Upper lobe of right lung (tissue), 1 donor: ENCODE measurements at regions not wholly inside any gene's neighbourhood (a gene's known extent, or its start where the extent isn't known, plus 50 kb on each side); places are given as distances from the start of the nearest gene placed in this dataset.

Source experiments
- ATAC-seq: fragments of 200-7000 bp; cut with Tn5 transposase; one replicate; pipeline ENCODE4 v1.9.1; 2020; ENCODE audit warnings: mild to moderate bottlenecking, moderate library complexity
- DNase-seq: peaks from one replicate; pipeline ENCODE4 v3.0.0-alpha.2; 2020
- H3K27ac ChIP-seq: fragments of 200-600 bp; one replicate; pipeline ENCODE4 v1.8.0; 2022
- H3K27me3 ChIP-seq: fragments of 200-600 bp; one replicate; pipeline ENCODE4 v1.8.0; 2022; ENCODE audit warnings: mild to moderate bottlenecking
- H3K36me3 ChIP-seq: fragments of 200-600 bp; one replicate; pipeline ENCODE4 v1.8.0; 2022
- H3K4me1 ChIP-seq: fragments of 200-600 bp; one replicate; pipeline ENCODE4 v1.8.0; 2022
- H3K4me3 ChIP-seq: fragments of 200-600 bp; one replicate; pipeline ENCODE4 v1.8.0; 2022; ENCODE audit warnings: mild to moderate bottlenecking
- H3K9me3 ChIP-seq: fragments of 200-600 bp; one replicate; pipeline ENCODE4 v1.8.0; 2022
- intact Hi-C: fragments of 100-400 bp; cut with DNase I; formaldehyde crosslinking; loops from one replicate; pipeline ENCODE4 v1.11.0; 2022
- TF ChIP-seq, protein P1 (sequence below): fragments of 200-600 bp; IDR thresholded peaks from one replicate; pipeline ENCODE4 v1.8.0; 2022; ENCODE audit warnings: antibody characterized with exemption
- donor health status: DM: no; HTN: yes; CAD: no; lungs with severe emphysema.

DNA sequence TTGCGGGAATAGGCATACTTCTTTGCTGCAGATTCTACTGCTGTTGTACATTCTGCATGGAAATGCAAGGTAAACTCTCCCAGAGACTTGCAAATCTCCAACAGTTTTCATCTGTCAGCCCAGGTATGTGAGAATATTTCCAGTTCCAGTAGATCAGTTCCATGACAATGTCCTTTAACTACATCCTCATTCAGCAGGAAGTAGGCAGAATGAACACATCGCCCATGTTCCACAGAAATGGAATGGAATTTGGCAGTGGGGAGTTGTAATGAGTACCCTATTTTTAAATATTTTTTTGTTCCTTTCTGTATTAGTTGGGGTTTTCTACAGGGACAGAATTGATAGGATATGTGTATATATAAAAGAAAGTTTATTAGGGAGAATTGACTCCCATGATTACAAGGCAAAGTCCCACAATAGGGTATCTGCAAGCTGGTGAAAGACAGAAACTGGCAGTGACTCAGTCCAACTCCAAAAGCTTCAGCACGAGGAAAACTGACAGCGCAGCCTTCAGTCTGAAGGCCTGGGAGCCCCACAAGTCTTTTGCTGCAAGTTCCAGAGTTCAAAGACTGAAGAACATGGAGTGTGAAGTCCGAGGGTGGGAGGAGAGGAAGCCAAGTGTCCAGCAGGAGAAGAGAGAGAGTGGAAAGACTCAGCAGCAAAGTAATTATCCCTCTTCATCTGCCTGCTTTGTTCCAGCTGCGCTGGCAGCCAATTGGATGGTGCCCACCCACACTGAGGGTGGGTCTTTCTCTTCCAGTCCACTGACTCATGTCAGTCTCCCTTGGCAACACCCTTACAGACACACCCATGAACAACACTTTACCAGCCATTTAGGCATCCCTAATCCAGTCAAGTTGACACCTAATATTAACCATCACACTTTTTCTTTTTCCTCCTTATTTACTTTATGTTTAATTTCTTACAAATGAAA lies 110.4 kb upstream of the SCAF11 start:
- intact Hi-C loops, result no loop called here
- no peak for DNase-seq
- TF ChIP-seq, protein P1, sequence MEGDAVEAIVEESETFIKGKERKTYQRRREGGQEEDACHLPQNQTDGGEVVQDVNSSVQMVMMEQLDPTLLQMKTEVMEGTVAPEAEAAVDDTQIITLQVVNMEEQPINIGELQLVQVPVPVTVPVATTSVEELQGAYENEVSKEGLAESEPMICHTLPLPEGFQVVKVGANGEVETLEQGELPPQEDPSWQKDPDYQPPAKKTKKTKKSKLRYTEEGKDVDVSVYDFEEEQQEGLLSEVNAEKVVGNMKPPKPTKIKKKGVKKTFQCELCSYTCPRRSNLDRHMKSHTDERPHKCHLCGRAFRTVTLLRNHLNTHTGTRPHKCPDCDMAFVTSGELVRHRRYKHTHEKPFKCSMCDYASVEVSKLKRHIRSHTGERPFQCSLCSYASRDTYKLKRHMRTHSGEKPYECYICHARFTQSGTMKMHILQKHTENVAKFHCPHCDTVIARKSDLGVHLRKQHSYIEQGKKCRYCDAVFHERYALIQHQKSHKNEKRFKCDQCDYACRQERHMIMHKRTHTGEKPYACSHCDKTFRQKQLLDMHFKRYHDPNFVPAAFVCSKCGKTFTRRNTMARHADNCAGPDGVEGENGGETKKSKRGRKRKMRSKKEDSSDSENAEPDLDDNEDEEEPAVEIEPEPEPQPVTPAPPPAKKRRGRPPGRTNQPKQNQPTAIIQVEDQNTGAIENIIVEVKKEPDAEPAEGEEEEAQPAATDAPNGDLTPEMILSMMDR, result no peak

GRCh38 chr12:46089414-46090162 lies 99.2 kb upstream of the SCAF11 start:
- no peak overlapping the region for H3K27ac ChIP-seq
- H3K4me1 ChIP-seq, result no peaks in the 10 kb centered on the region
- no peaks in the 10 kb centered on the region for H3K36me3 ChIP-seq
- no peaks in the 10 kb centered on the region for H3K9me3 ChIP-seq
- DNase-seq (no peak), ATAC-seq (no peak)
- H3K4me3 ChIP-seq, result no peak overlapping the region
- H3K27me3 ChIP-seq, result peaks cover 4% of the 10 kb centered on the region
- TF ChIP-seq, protein P1, result no peak
- intact Hi-C loops, result no loop called here

More for the DNA sequence above, 110.4 kb upstream of the SCAF11 start:
- H3K27me3 ChIP-seq, result no peaks in the 10 kb centered on the region
- no peak overlapping the region for H3K4me3 ChIP-seq
- no peaks in the 10 kb centered on the region for H3K36me3 ChIP-seq
- no peak overlapping the region for H3K27ac ChIP-seq
- no peaks in the 10 kb centered on the region for H3K9me3 ChIP-seq
- no peaks in the 10 kb centered on the region for H3K4me1 ChIP-seq
- ATAC-seq, result no peak

GRCh38 chr12:46087916-46088439 lies 97.6 kb upstream of the SCAF11 start:
- TF ChIP-seq, protein P1, result no peak
- Histone ChIP-seq H3K4me3 (no peak overlapping the region), H3K36me3 (no peaks in the 10 kb centered on the region), H3K4me1 (no peaks in the 10 kb centered on the region), H3K27ac (no peak overlapping the region), H3K27me3 (peaks cover 4% of the 10 kb centered on the region), H3K9me3 (no peaks in the 10 kb centered on the region)
- ATAC-seq (no peak), DNase-seq (no peak)
- intact Hi-C loops, result no loop called here

- ATAC-seq (no peak), DNase-seq (no peak)
- no peak overlapping the region for H3K4me3 ChIP-seq
- H3K36me3 ChIP-seq, result no peaks in the 10 kb centered on the region
- H3K9me3 ChIP-seq, result no peaks in the 10 kb centered on the region
- intact Hi-C loops, result no loop called here
- no peaks in the 10 kb centered on the region for H3K4me1 ChIP-seq
- no peak overlapping the region for H3K27ac ChIP-seq
- no peaks in the 10 kb centered on the region for H3K27me3 ChIP-seq
- TF ChIP-seq, protein P1, result no peak
Observed at GRCh38 chr12:46084666-46085631, 94.6 kb upstream of the SCAF11 start.
